Gastrocnemius medialis (tissue), 4 donors: ENCODE measurements at regions not wholly inside any gene's neighbourhood (a gene's known extent, or its start where the extent isn't known, plus 50 kb on each side); places are given as distances from the start of the nearest gene placed in this dataset.

Source experiments
- CTCF ChIP-seq, 5 experiments: fragments of 450-650 bp in 3 of 5; fragments of 200-600 bp in 2 of 5; sonication (generic) in 2 of 5; IDR thresholded peaks in 4 of 5; conservative IDR thresholded peaks in 1 of 5; 1 replicate in 4 of 5; 2 replicates in 1 of 5; pipeline ENCODE4 v1.5.1; 2016 to 2019; ENCODE audit warnings: antibody characterized with exemption in 5 of 5, mild to moderate bottlenecking in 3 of 5, moderate library complexity in 3 of 5
- POLR2A ChIP-seq, 2 donors: fragments of 450-650 bp; IDR thresholded peaks; one replicate each; pipeline ENCODE4 v1.6.1; 2017; ENCODE audit warnings: antibody characterized with exemption in 2 of 2, mild to moderate bottlenecking in 2 of 2, moderate library complexity in 2 of 2

GRCh38 chr10:128322950-128323349 lies 196.7 kb upstream of the MKI67 start:
- TF ChIP-seq CTCF (IDR thresholded peaks at IDR 0.05 in 4 of 5, conservative IDR thresholded peaks at IDR 0.05 in 1 of 5) = no peak
- no peak for TF ChIP-seq POLR2A (IDR thresholded peaks at IDR 0.05)
